SK-N-SH (cell line): ENCODE measurements at regions not wholly inside any gene's neighbourhood (a gene's known extent, or its start where the extent isn't known, plus 50 kb on each side); places are given as distances from the start of the nearest gene placed in this dataset.

Experiments used
- CTCF ChIP-seq: fragments of 200-600 bp; sonication (generic); IDR thresholded peaks from 2 replicates; pipeline ENCODE4 v1.6.1; 2017; ENCODE audit warnings: antibody characterized with exemption, mild to moderate bottlenecking, moderate library complexity
- ELF1 ChIP-seq: IDR thresholded peaks from 2 replicates; pipeline ENCODE4 v1.4.0; 2012
- FOXJ3 ChIP-seq: sonication (generic); formaldehyde crosslinking; IDR thresholded peaks from 2 replicates; pipeline ENCODE4 v1.5.1; 2020; ENCODE audit warnings: mild to moderate bottlenecking, missing genetic modification reagents
- JUND ChIP-seq: IDR thresholded peaks from 2 replicates; pipeline ENCODE4 v1.4.0; 2012
- MEF2A ChIP-seq: IDR thresholded peaks from 2 replicates; pipeline ENCODE4 v1.4.0; 2012; ENCODE audit warnings: low read depth, borderline replicate concordance
- NFIC ChIP-seq: IDR thresholded peaks from 2 replicates; pipeline ENCODE4 v1.4.0; 2012; ENCODE audit warnings: borderline replicate concordance
- NRF1 ChIP-seq: IDR thresholded peaks from 2 replicates; pipeline ENCODE4 v1.6.1; 2012; ENCODE audit warnings: low read depth, mild to moderate bottlenecking, low read length
- SIN3A ChIP-seq: IDR thresholded peaks from 2 replicates; pipeline ENCODE4 v1.6.1; 2012; ENCODE audit warnings: low read depth, mild to moderate bottlenecking, low read length, moderate library complexity, borderline replicate concordance
- TEAD4 ChIP-seq: IDR thresholded peaks from 2 replicates; pipeline ENCODE4 v1.4.0; 2012; ENCODE audit warnings: mild to moderate bottlenecking, borderline replicate concordance; ENCODE audit not compliant: insufficient read depth
- USF2 ChIP-seq: fragments of 150-350 bp; IDR thresholded peaks from 2 replicates; pipeline ENCODE4 v1.6.1; 2017; ENCODE audit warnings: antibody characterized with exemption, low read length, low read depth, borderline replicate concordance

DNA sequence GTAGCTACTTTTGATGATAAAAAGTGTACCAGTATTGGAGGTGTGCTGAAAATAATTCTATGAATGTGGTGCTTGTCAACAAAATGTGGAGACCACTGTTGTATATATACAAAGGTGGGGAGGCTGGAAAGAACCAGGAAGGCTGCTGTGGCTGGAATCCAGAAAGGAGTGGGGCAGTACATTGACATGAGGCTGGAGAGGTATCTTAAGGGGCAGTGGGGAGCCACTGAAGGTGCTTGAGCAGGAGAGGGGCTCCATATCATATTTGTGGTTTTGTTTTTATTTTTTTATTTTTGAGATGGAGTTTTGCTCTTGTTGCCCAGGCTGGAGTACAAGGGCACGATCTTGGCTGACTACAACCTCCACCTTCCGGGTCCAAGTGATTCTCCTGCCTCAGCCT, 87.9 kb upstream of the NEURL1B start:
- TF ChIP-seq CTCF (no peak), MEF2A (no peak), NFIC (no peak), USF2 (no peak), NRF1 (no peak), TEAD4 (no peak), SIN3A (no peak), JUND (no peak), FOXJ3 (CRISPR knock-in tag) (no peak), ELF1 (no peak)
